Umbilical cord (tissue), 1 donor: ENCODE measurements at regions not wholly inside any gene's neighbourhood (a gene's known extent, or its start where the extent isn't known, plus 50 kb on each side); places are given as distances from the start of the nearest gene placed in this dataset.
"Not testable (repeated sequence)": the region's sequence is repeated elsewhere in the genome, so short reads cannot be mapped to it uniquely, and the experiment has no call there.

Experiments used
- DNase-seq: peaks from one replicate; pipeline ENCODE4 v3.0.0-alpha.2; 2015; ENCODE audit warnings: low spot score

- DNase-seq, result no peak
Measured at GRCh38 chr9:84054341-84055010, 73.9 kb downstream of the RMI1 start.

- DNase-seq, result no peak
Measured at GRCh38 chr9:84057662-84058061, 77.1 kb downstream of the RMI1 start.

GRCh38 chr9:84059936-84060335, 79.3 kb downstream of the RMI1 start:
- DNase-seq, result no peak

GRCh38 chr9:84061613-84062193, 81.1 kb downstream of the RMI1 start:
- DNase-seq, result no peak

GRCh38 chr9:84062538-84062937, 81.9 kb downstream of the RMI1 start:
- DNase-seq, result no peak

GRCh38 chr9:84067821-84068220, 87.2 kb downstream of the RMI1 start:
- DNase-seq, result no peak

- DNase-seq, result no peak
Measured at GRCh38 chr9:84068872-84069271, 88.3 kb downstream of the RMI1 start.

GRCh38 chr9:84070590-84070989, 90.0 kb downstream of the RMI1 start:
- DNase-seq, result no peak

- DNase-seq, result no peak
Measured at GRCh38 chr9:84072621-84073180, 92.1 kb downstream of the RMI1 start.

- no peak for DNase-seq
Measured at GRCh38 chr9:84075004-84075403, 94.4 kb downstream of the RMI1 start.

GRCh38 chr9:84076384-84076783, 95.8 kb downstream of the RMI1 start:
- no peak for DNase-seq

GRCh38 chr9:84077816-84078215, 97.2 kb downstream of the RMI1 start:
- not testable (repeated sequence) for DNase-seq

GRCh38 chr9:84079994-84080393, 99.4 kb downstream of the RMI1 start:
- DNase-seq, result no peak

GRCh38 chr9:84101964-84102632, 121.5 kb downstream of the RMI1 start:
- DNase-seq, result no peak

- no peak for DNase-seq
Measured at GRCh38 chr9:84103651-84104377, 123.2 kb downstream of the RMI1 start.

- no peak for DNase-seq
Measured at GRCh38 chr9:84107081-84107480, 126.5 kb downstream of the RMI1 start.

GRCh38 chr9:84107995-84108394, 127.4 kb downstream of the RMI1 start:
- no peak for DNase-seq

GRCh38 chr9:84111726-84112125, 131.1 kb downstream of the RMI1 start:
- no peak for DNase-seq

GRCh38 chr9:84121991-84122523, 141.5 kb downstream of the RMI1 start:
- DNase-seq, result no peak

GRCh38 chr9:84122572-84122971, 142.0 kb downstream of the RMI1 start:
- no peak for DNase-seq

- DNase-seq, result no peak
Measured at GRCh38 chr9:84123648-84124406, 143.2 kb downstream of the RMI1 start.
